GM12874 (cell line): ENCODE measurements at regions not wholly inside any gene's neighbourhood (a gene's known extent, or its start where the extent isn't known, plus 50 kb on each side); places are given as distances from the start of the nearest gene placed in this dataset.

ENCODE experiments used
- TF ChIP-seq, protein P1 (sequence below): IDR thresholded peaks from 2 replicates; pipeline ENCODE4 v1.5.1; 2011; ENCODE audit warnings: low read depth, mild to moderate bottlenecking, control low read depth, low read length, moderate library complexity; ENCODE audit not compliant: insufficient read depth

DNA sequence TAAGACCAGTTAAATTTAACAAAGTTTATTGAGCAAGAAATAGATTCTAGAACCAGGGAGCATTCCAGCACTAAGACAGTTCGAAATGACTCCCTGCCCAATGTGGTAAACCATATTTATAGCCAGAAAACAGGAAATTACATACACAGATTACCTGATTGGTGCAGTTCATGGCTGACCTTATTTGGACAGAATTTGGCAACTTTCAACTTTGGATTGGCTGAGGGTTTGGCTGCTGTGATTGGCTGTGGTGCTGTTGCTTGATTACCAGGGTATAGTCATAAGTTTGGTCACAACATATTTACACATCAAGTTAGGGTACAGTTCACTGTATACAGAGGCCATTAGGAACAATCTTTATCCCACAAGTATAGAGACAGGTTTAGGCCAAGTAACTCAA is 984.8 kb upstream of the MIR17HG start:
- TF ChIP-seq, protein P1, sequence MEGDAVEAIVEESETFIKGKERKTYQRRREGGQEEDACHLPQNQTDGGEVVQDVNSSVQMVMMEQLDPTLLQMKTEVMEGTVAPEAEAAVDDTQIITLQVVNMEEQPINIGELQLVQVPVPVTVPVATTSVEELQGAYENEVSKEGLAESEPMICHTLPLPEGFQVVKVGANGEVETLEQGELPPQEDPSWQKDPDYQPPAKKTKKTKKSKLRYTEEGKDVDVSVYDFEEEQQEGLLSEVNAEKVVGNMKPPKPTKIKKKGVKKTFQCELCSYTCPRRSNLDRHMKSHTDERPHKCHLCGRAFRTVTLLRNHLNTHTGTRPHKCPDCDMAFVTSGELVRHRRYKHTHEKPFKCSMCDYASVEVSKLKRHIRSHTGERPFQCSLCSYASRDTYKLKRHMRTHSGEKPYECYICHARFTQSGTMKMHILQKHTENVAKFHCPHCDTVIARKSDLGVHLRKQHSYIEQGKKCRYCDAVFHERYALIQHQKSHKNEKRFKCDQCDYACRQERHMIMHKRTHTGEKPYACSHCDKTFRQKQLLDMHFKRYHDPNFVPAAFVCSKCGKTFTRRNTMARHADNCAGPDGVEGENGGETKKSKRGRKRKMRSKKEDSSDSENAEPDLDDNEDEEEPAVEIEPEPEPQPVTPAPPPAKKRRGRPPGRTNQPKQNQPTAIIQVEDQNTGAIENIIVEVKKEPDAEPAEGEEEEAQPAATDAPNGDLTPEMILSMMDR: no peak

DNA sequence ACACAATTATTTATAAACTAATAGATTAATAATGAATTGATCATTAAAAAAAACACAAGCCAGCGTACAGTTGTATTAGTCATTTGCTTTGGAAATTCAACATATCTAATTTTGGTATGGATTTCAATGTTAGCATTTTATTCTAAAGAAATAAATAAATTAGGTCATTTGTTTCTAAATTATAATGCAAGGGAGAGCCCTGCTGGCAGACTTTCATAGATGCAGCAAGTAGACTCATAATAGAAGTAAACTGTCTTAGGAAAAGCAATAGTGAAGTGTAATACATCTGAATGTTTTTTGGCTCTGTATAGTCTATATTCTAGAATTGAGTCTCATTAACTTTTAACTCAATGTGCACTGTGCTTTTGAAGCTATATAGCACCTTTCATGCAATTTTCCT is 982.4 kb upstream of the MIR17HG start:
- TF ChIP-seq, protein P1: no peak

DNA sequence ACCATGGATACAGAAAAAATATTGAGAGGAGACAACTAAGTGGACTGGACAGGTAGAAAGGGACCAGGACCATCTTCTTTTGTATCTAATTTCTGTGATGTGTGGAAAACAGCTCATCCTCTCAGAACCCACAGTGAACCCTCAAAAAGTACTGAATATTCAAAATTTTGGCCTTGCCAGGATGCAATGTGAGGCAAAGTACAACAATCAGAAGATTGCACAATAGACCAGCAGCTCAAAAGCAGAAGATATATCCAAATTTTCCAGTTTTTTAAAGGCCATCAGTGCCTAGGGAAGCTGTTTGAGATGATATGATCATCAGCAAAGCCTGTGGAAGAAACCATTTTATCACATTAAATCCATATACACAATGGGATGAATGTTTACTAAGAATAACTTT is 973.3 kb upstream of the MIR17HG start:
- TF ChIP-seq, protein P1: no peak

DNA sequence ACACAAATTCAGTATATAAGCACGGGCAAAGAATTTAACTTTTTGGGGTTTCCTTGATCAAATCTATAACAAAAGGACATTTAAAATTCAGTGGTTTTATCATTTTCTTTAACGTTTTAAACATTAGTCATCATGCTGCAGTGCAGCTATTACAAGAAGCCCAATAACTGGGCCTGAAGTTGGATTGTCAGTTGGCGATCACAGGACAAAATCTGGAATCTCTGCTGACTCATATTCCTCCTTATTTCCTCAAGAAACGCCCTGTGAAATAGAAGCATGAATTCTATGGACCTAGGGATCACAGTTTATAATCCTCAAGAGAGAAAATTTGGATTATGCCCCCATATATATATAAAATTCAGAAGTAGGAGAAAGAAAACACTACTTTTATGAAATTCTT is 971.6 kb upstream of the MIR17HG start:
- TF ChIP-seq, protein P1: no peak

DNA sequence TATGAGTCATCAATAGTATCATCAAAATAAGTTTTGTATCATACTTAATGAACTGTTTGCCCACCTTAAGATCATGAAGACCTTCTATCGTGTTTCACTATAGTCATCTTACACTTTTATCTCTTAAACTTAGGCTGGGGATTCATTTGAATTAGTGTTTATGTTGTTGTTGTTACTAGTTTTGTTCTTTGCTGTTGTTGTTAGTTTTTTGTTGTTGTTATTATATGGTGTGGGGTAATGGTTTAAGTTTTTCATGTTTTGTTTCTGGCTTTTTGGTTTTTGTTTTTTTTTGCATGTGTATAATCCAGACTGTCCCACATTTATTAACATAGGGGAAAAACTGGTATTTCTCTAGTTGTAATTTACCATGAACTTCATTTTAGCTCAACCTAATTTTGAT is 965.1 kb upstream of the MIR17HG start:
- TF ChIP-seq, protein P1: no peak

DNA sequence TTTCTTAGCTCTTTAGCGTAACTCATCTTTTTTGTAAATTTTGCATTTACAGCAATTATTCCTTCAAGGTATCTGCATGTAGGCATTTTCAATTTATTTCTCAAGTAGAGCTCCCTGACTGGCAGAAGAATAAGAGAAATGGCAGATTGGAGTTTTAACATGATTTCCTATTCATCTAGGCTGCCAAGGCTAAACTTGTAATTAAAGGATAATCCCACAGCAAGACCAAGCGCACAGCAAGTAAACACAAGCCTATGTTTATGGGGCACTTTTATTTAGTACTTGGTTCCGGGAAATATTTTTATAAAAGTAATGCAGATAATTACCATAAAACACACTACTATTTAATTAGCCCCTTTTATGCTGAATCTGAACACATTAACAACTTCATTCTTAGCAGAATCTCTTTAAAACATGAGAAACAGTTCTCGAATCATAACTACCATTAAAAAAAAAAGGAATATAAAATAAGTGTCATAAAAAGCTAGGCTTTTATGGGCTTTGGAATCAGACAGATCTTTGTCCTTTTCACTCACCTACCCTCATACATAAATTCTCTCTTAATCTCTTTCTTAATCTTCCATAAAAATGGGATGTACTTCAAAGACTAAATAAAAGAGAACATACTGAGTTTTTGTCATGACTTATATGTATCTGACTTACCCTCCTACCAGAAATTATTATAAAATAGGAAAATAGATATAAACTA is 961.6 kb upstream of the MIR17HG start:
- TF ChIP-seq, protein P1: no peak

DNA sequence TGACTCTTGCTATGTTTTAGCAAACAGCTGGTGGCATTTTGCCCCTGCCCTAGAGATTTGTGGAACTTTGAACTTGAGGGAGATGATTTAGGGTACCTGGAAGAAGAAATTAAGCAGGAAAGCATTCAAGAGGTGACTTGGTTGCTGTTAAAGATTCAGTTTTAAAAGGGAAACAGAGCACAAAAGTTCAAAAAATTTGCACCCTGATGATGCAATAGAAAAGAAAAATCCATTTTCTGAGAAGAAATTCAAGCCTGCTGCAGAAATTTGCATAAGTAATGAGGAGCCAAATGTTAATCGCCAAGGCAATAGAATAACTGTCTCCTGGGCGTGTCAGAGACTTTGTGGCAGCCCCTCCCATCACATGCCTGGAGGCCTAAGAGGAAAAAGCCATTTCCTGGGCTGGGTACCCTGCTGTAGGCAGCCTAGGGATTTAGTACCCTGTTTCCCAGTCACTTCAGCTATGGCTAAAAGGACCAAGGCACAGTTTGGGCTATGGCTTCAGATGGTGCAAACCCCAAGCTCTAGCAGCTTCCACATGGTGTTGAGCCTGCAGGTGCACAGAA is 958.5 kb upstream of the MIR17HG start:
- TF ChIP-seq, protein P1: no peak
